ENCODE measurements at regions not wholly inside any gene's neighbourhood (a gene's known extent, or its start where the extent isn't known, plus 50 kb on each side); places are given as distances from the start of the nearest gene placed in this dataset.
"Not testable (repeated sequence)": the region's sequence is repeated elsewhere in the genome, so short reads cannot be mapped to it uniquely, and the experiment has no call there.

- DNase-seq (ENCODE audit: low spot score) = not testable (repeated sequence)
Measured at GRCh38 chr2:111503844-111504570, 380.0 kb downstream of the ANAPC1 start.

- DNase-seq (ENCODE audit: low spot score) = not testable (repeated sequence)
Measured at GRCh38 chr2:111504571-111504942, 379.4 kb downstream of the ANAPC1 start.

GRCh38 chr2:111505267-111505666 lies 378.7 kb downstream of the ANAPC1 start:
- not testable (repeated sequence) for DNase-seq (ENCODE audit: low spot score)

- not testable (repeated sequence) for DNase-seq (ENCODE audit: low spot score)
Measured at GRCh38 chr2:111506936-111507335, 377.1 kb downstream of the ANAPC1 start.

GRCh38 chr2:111509225-111509869 lies 374.6 kb downstream of the ANAPC1 start:
- not testable (repeated sequence) for DNase-seq (ENCODE audit: low spot score)

GRCh38 chr2:111510384-111510783 lies 373.6 kb downstream of the ANAPC1 start:
- not testable (repeated sequence) for DNase-seq (ENCODE audit: low spot score)

GRCh38 chr2:111511062-111511461 lies 372.9 kb downstream of the ANAPC1 start:
- DNase-seq (ENCODE audit: low spot score) = not testable (repeated sequence)

- not testable (repeated sequence) for DNase-seq (ENCODE audit: low spot score)
Measured at GRCh38 chr2:111512378-111512777, 371.6 kb downstream of the ANAPC1 start.

- not testable (repeated sequence) for DNase-seq (ENCODE audit: low spot score)
Measured at GRCh38 chr2:111514138-111514537, 369.9 kb downstream of the ANAPC1 start.

GRCh38 chr2:111517050-111517720 lies 366.8 kb downstream of the ANAPC1 start:
- DNase-seq (ENCODE audit: low spot score) = not testable (repeated sequence)

- not testable (repeated sequence) for DNase-seq (ENCODE audit: low spot score)
Measured at GRCh38 chr2:111517721-111518053, 366.3 kb downstream of the ANAPC1 start.

GRCh38 chr2:111519071-111519470 lies 364.9 kb downstream of the ANAPC1 start:
- no peak for DNase-seq (ENCODE audit: low spot score)

- no peak for DNase-seq (ENCODE audit: low spot score)
Measured at GRCh38 chr2:111522231-111522768, 361.7 kb downstream of the ANAPC1 start.

- no peak for DNase-seq (ENCODE audit: low spot score)
Measured at GRCh38 chr2:111523009-111523408, 361.0 kb downstream of the ANAPC1 start.

GRCh38 chr2:111525026-111525425 lies 359.0 kb downstream of the ANAPC1 start:
- not testable (repeated sequence) for DNase-seq (ENCODE audit: low spot score)

- DNase-seq (ENCODE audit: low spot score) = not testable (repeated sequence)
Measured at GRCh38 chr2:111526041-111526639, 357.9 kb downstream of the ANAPC1 start.

GRCh38 chr2:111527707-111528400 lies 356.1 kb downstream of the ANAPC1 start:
- DNase-seq (ENCODE audit: low spot score) = not testable (repeated sequence)

- DNase-seq (ENCODE audit: low spot score) = not testable (repeated sequence)
Measured at GRCh38 chr2:111529022-111529421, 355.0 kb downstream of the ANAPC1 start.

- not testable (repeated sequence) for DNase-seq (ENCODE audit: low spot score)
Measured at GRCh38 chr2:111530239-111530965, 353.6 kb downstream of the ANAPC1 start.

GRCh38 chr2:111532682-111533556 lies 351.1 kb downstream of the ANAPC1 start:
- not testable (repeated sequence) for DNase-seq (ENCODE audit: low spot score)

All from cerebellar cortex (tissue), 1 donor.